K562 (cell line): ENCODE measurements at regions not wholly inside any gene's neighbourhood (a gene's known extent, or its start where the extent isn't known, plus 50 kb on each side); places are given as distances from the start of the nearest gene placed in this dataset.

Experiments used
- BCLAF1 ChIP-seq, 2 experiments: fragments of 450-650 bp in 1 of 2; IDR thresholded peaks; 2 replicates each; pipeline ENCODE4 v1.6.1; 2011 to 2017; ENCODE audit warnings: low read depth in 2 of 2, antibody characterized with exemption in 1 of 2, borderline replicate concordance in 1 of 2, low read length in 1 of 2, mild to moderate bottlenecking in 1 of 2, mixed read lengths in 1 of 2; ENCODE audit not compliant: control insufficient read depth in 1 of 2
- CTCF ChIP-seq, 3 experiments: IDR thresholded peaks in 2 of 3; conservative IDR thresholded peaks in 1 of 3; 2 replicates each; pipeline ENCODE4 v1.5.1; 2011 to 2012; ENCODE audit warnings: low read length in 3 of 3, mild to moderate bottlenecking in 3 of 3, control low read depth in 2 of 3, improper control_type of control experiment in 1 of 3, inconsistent platforms in 1 of 3, low read depth in 1 of 3, mixed read lengths in 1 of 3, moderate library complexity in 1 of 3; ENCODE audit not compliant: insufficient read depth in 2 of 3
- KAT7 ChIP-seq: sonication (generic); formaldehyde crosslinking; IDR thresholded peaks from 2 replicates; pipeline ENCODE4 v1.8.0; 2022; ENCODE audit warnings: missing genetic modification reagents, mild to moderate bottlenecking, borderline replicate concordance
- MEIS2 ChIP-seq: fragments of 450-650 bp; IDR thresholded peaks from 2 replicates; pipeline ENCODE4 v1.6.1; 2014; ENCODE audit warnings: mild to moderate bottlenecking; ENCODE audit not compliant: partially characterized antibody
- NFIX ChIP-seq: fragments of 250-450 bp; sonication (Bioruptor Pico); IDR thresholded peaks from 2 replicates; pipeline ENCODE4 v1.4.0; 2020; ENCODE audit warnings: low read depth, mild to moderate bottlenecking, moderate library complexity
- NFYB ChIP-seq: IDR thresholded peaks from 2 replicates; pipeline ENCODE4 v1.6.1; 2011; ENCODE audit warnings: mild to moderate bottlenecking, moderate library complexity; ENCODE audit not compliant: insufficient read length; ENCODE audit errors: extremely low read depth
- POLR2AphosphoS5 ChIP-seq: IDR thresholded peaks from 2 replicates; pipeline ENCODE4 v1.6.1; 2011; ENCODE audit warnings: mild to moderate bottlenecking, low read depth, low read length, moderate library complexity; ENCODE audit not compliant: control insufficient read depth, insufficient read depth
- PRDM10 ChIP-seq: fragments of 450-650 bp; IDR thresholded peaks from 2 replicates; pipeline ENCODE4 v1.6.1; 2018; ENCODE audit not compliant: partially characterized antibody
- RBM14 ChIP-seq: fragments of 200-400 bp; formaldehyde crosslinking; IDR thresholded peaks from 2 replicates; pipeline ENCODE4 v1.6.1; 2018; ENCODE audit warnings: low read depth, mild to moderate bottlenecking, low read length, moderate library complexity, borderline replicate concordance; ENCODE audit not compliant: insufficient read depth
- SIN3A ChIP-seq, 2 experiments: fragments of 150-350 bp in 1 of 2; IDR thresholded peaks; 2 replicates each; pipeline ENCODE4 v1.6.1; 2011 to 2016; ENCODE audit warnings: borderline replicate concordance in 2 of 2, low read depth in 2 of 2, low read length in 2 of 2, mild to moderate bottlenecking in 2 of 2, moderate library complexity in 2 of 2; ENCODE audit not compliant: control insufficient read depth in 1 of 2
- SREBF2 ChIP-seq: sonication (generic); formaldehyde crosslinking; IDR thresholded peaks from 2 replicates; pipeline ENCODE4 v1.4.0; 2020; ENCODE audit warnings: mild to moderate bottlenecking, missing genetic modification reagents
- ZNF511 ChIP-seq: sonication (generic); formaldehyde crosslinking; IDR thresholded peaks from 2 replicates; pipeline ENCODE4 v1.8.0; 2022; ENCODE audit warnings: mild to moderate bottlenecking, missing genetic modification reagents
- ZNF583 ChIP-seq: fragments of 250-450 bp; sonication (Bioruptor Pico); IDR thresholded peaks from 2 replicates; pipeline ENCODE4 v1.4.0; 2020

- TF ChIP-seq BCLAF1 (IDR thresholded peaks at IDR 0.05; ENCODE audit: borderline replicate concordance in 1 of 2, control insufficient read depth in 1 of 2, low read depth in 2 of 2, low read length in 1 of 2) (no peak), CTCF (IDR thresholded peaks at IDR 0.05 in 2 of 3, conservative IDR thresholded peaks at IDR 0.05 in 1 of 3; ENCODE audit: insufficient read depth in 2 of 3, low read depth in 1 of 3, low read length in 3 of 3) (no peak), PRDM10 (no peak), KAT7 (CRISPR knock-in tag) (no peak), SREBF2 (no peak), NFYB (no peak), POLR2AphosphoS5 (no peak), SIN3A (IDR thresholded peaks at IDR 0.05; ENCODE audit: borderline replicate concordance in 2 of 2, control insufficient read depth in 1 of 2, low read depth in 2 of 2, low read length in 2 of 2) (no peak), ZNF583 (CRISPR knock-in tag) (no peak), NFIX (CRISPR knock-in tag) (no peak), RBM14 (no peak), ZNF511 (no peak), MEIS2 (no peak)
Measured at GRCh38 chr10:33886299-33886698, 551.8 kb upstream of the NRP1 start.
